ENCODE measurements at regions not wholly inside any gene's neighbourhood (a gene's known extent, or its start where the extent isn't known, plus 50 kb on each side); places are given as distances from the start of the nearest gene placed in this dataset.

- TF ChIP-seq POLR2A (IDR thresholded peaks at IDR 0.05) (no peak), CTCF (IDR thresholded peaks at IDR 0.05) (no peak)
Measured at GRCh38 chr2:71903841-71904240, 243.8 kb downstream of the CYP26B1 start.

Measured in Peyer's patch (tissue), 4 donors.